Trophoblast cell (in vitro differentiated cells and primary cell): ENCODE measurements at regions not wholly inside any gene's neighbourhood (a gene's known extent, or its start where the extent isn't known, plus 50 kb on each side); places are given as distances from the start of the nearest gene placed in this dataset.

Source experiments
- DNase-seq, 2 donors: peaks; one replicate each; pipeline ENCODE4 v3.0.0-alpha.2; 2016
- H2AFZ ChIP-seq: 2 replicates; pipeline ENCODE4 v1.6.1; 2013; ENCODE audit warnings: low read length, moderate library complexity, mild to moderate bottlenecking; ENCODE audit not compliant: insufficient read depth, poor library complexity
- H2AK5ac ChIP-seq: 2 replicates; pipeline ENCODE4 v1.6.1; 2013; ENCODE audit warnings: mild to moderate bottlenecking, low read length
- H2BK120ac ChIP-seq: 2 replicates; pipeline ENCODE4 v1.6.1; 2013; ENCODE audit warnings: low read length, mild to moderate bottlenecking, moderate library complexity; ENCODE audit not compliant: insufficient read depth, poor library complexity
- H2BK12ac ChIP-seq: 2 replicates; pipeline ENCODE4 v1.6.1; 2013; ENCODE audit warnings: mild to moderate bottlenecking, low read length, moderate library complexity
- H2BK5ac ChIP-seq: 2 replicates; pipeline ENCODE4 v1.6.1; 2013; ENCODE audit warnings: low read length, low read depth, moderate library complexity, mild to moderate bottlenecking; ENCODE audit not compliant: poor library complexity
- H3K14ac ChIP-seq: 2 replicates; pipeline ENCODE4 v1.6.1; 2013; ENCODE audit warnings: mild to moderate bottlenecking, low read length
- H3K18ac ChIP-seq: 2 replicates; pipeline ENCODE4 v1.6.1; 2013; ENCODE audit warnings: mild to moderate bottlenecking, low read length
- H3K23ac ChIP-seq: 2 replicates; pipeline ENCODE4 v1.6.1; 2013; ENCODE audit warnings: low read length
- H3K27ac ChIP-seq: 2 replicates; pipeline ENCODE4 v1.5.1; 2013; ENCODE audit warnings: low read depth, mild to moderate bottlenecking, inconsistent platforms, low read length, moderate library complexity
- H3K27me3 ChIP-seq: 2 replicates; pipeline ENCODE4 v1.6.1; 2013; ENCODE audit warnings: inconsistent platforms, mild to moderate bottlenecking, low read length, moderate library complexity; ENCODE audit not compliant: insufficient read depth
- H3K36me3 ChIP-seq, 2 experiments: 1 replicate in 1 of 2; 2 replicates in 1 of 2; pipeline ENCODE4 v1.6.1; 2013; ENCODE audit warnings: low read length in 2 of 2, mild to moderate bottlenecking in 2 of 2, moderate library complexity in 1 of 2; ENCODE audit not compliant: insufficient read depth in 2 of 2, control insufficient read depth in 1 of 2
- H3K4ac ChIP-seq: 2 replicates; pipeline ENCODE4 v1.6.1; 2013; ENCODE audit warnings: low read depth, mild to moderate bottlenecking, low read length, moderate library complexity
- H3K4me1 ChIP-seq, 2 experiments: 1 replicate in 1 of 2; 2 replicates in 1 of 2; pipeline ENCODE4 v1.6.1; 2013; ENCODE audit warnings: low read length in 2 of 2, mild to moderate bottlenecking in 2 of 2, moderate library complexity in 1 of 2; ENCODE audit not compliant: insufficient read depth in 2 of 2, control insufficient read depth in 1 of 2
- H3K4me2 ChIP-seq: 2 replicates; pipeline ENCODE4 v1.6.1; 2013; ENCODE audit warnings: inconsistent platforms, mild to moderate bottlenecking, low read length, moderate library complexity
- H3K4me3 ChIP-seq: 2 replicates; pipeline ENCODE4 v1.5.1; 2013; ENCODE audit warnings: mild to moderate bottlenecking, low read depth, low read length, inconsistent platforms
- H3K79me1 ChIP-seq: one replicate; pipeline ENCODE4 v1.6.1; 2013; ENCODE audit warnings: low read length
- H3K79me2 ChIP-seq: 2 replicates; pipeline ENCODE4 v1.6.1; 2013; ENCODE audit warnings: low read length, mild to moderate bottlenecking; ENCODE audit not compliant: control insufficient read depth, insufficient read depth, poor library complexity
- H3K9ac ChIP-seq: 2 replicates; pipeline ENCODE4 v1.6.1; 2013; ENCODE audit warnings: mild to moderate bottlenecking, low read length
- H3K9me3 ChIP-seq: 2 replicates; pipeline ENCODE4 v1.6.1; 2013; ENCODE audit warnings: low read depth, mild to moderate bottlenecking, control low read depth, inconsistent platforms, low read length; ENCODE audit not compliant: insufficient read depth
- H4K12ac ChIP-seq: 2 replicates; pipeline ENCODE4 v1.6.1; 2013; ENCODE audit warnings: low read depth, mild to moderate bottlenecking, low read length, moderate library complexity
- H4K8ac ChIP-seq: 2 replicates; pipeline ENCODE4 v1.6.1; 2013; ENCODE audit warnings: low read depth, mild to moderate bottlenecking, low read length, moderate library complexity
- H4K91ac ChIP-seq: one replicate; pipeline ENCODE4 v1.6.1; 2013; ENCODE audit warnings: low read depth, mild to moderate bottlenecking, low read length, moderate library complexity
- WGBS: extraction: QIAGEN DNeasy Blood & Tissue Kit; methylation state at CpG from one replicate; pipeline ENCODE4 v1.1.7; 2013; ENCODE audit warnings: missing lambda C conversion rate; ENCODE audit not compliant: insufficient read length, insufficient coverage; ENCODE audit errors: extremely low coverage; 5-methylcytosine and 5-hydroxymethylcytosine counted together

GRCh38 chr5:158522776-158523175 is 576.9 kb downstream of the EBF1 start:
- no peaks in the 10 kb centered on the region for H3K79me1 ChIP-seq
- DNase-seq = no peak
- no peak overlapping the region for H2BK120ac ChIP-seq
- H3K4me1 ChIP-seq = no peaks in the 10 kb centered on the region
- no peaks in the 10 kb centered on the region for H3K9me3 ChIP-seq
- no peak overlapping the region for H4K8ac ChIP-seq
- no peak overlapping the region for H2BK5ac ChIP-seq
- H3K36me3 ChIP-seq = no peaks in the 10 kb centered on the region
- no peak overlapping the region for H3K18ac ChIP-seq
- no peak overlapping the region for H3K4ac ChIP-seq
- no peak overlapping the region for H3K14ac ChIP-seq
- no peak overlapping the region for H3K27ac ChIP-seq
- H3K4me3 ChIP-seq = no peak overlapping the region
- no peak overlapping the region for H4K12ac ChIP-seq
- H2AFZ ChIP-seq = no peak overlapping the region
- H3K9ac ChIP-seq = no peak overlapping the region
- no peaks in the 10 kb centered on the region for H3K27me3 ChIP-seq
- no peak overlapping the region for H3K23ac ChIP-seq
- no peak overlapping the region for H3K4me2 ChIP-seq
- no peaks in the 10 kb centered on the region for H3K79me2 ChIP-seq
- no peak overlapping the region for H2BK12ac ChIP-seq
- no peak overlapping the region for H2AK5ac ChIP-seq
- WGBS = no CpG with 5 or more reads among the region's 2 CpGs
- no peak overlapping the region for H4K91ac ChIP-seq

DNA sequence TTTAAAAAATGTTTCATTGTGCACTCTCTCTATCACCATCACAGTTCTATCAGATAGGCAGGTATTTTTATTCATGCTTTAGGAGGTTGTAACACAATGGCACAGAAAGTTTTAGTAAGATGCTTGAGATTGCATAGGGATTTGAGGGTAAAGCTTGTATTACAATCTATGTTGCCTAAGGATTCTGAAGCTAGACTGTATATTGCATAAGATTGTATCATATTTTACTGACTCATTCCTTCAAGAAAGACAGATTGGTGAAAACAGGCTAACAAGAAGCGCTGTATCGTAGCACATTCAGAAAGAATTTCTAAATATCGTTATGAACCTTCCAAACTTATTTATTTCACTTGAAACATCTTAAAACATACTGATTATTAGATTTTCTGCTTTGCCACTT is 577.7 kb downstream of the EBF1 start:
- Histone ChIP-seq H2BK120ac (no peak overlapping the region), H3K4me3 (no peak overlapping the region), H3K79me2 (no peaks in the 10 kb centered on the region), H4K12ac (no peak overlapping the region), H3K4me2 (no peak overlapping the region), H4K8ac (no peak overlapping the region), H3K9ac (no peak overlapping the region), H3K23ac (no peak overlapping the region), H3K9me3 (no peaks in the 10 kb centered on the region), H3K4me1 (no peaks in the 10 kb centered on the region), H3K4ac (no peak overlapping the region), H2BK12ac (no peak overlapping the region), H2AFZ (no peak overlapping the region), H3K79me1 (no peaks in the 10 kb centered on the region), H4K91ac (no peak overlapping the region), H3K18ac (no peak overlapping the region), H3K36me3 (no peaks in the 10 kb centered on the region), H2BK5ac (no peak overlapping the region), H3K27ac (no peak overlapping the region), H2AK5ac (no peak overlapping the region), H3K14ac (no peak overlapping the region), H3K27me3 (no peaks in the 10 kb centered on the region)
- WGBS = no CpG with 5 or more reads among the region's 3 CpGs
- DNase-seq = peak in 1 of 2 donors; percentile 2

DNA sequence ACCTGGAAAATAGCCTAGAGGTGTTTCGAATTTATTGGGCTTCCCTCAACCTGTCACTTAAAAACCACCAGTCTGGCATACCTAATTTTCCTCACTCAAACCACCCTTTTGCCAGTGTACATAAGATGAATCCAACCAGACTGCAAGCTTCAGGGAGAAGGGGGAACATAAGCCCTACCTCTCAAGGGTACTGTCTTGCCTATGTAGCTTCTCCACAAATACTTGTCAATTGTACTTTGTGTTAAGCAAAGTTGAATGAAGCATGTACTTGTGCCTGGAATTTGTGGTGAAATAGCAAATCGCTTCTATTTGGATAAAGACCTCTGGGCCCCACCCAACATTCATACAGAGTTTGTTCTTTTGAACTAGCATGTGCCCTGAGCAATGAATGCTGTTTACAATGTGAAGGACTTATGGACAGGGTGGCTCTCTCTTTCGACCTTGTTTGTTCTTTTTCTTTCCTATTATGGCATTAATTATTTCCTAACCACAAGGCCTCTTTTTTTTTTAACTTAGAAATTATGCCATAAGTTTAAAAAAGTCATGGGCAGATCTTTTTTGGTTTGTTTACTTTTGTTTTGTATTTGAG is 580.2 kb downstream of the EBF1 start:
- Histone ChIP-seq H4K8ac (no peak overlapping the region), H2BK5ac (no peak overlapping the region), H3K23ac (no peak overlapping the region), H2AFZ (no peak overlapping the region), H2AK5ac (no peak overlapping the region), H3K79me2 (no peaks in the 10 kb centered on the region), H3K4ac (no peak overlapping the region), H3K27me3 (no peaks in the 10 kb centered on the region), H3K9ac (no peak overlapping the region), H4K91ac (no peak overlapping the region), H3K36me3 (no peaks in the 10 kb centered on the region), H3K79me1 (no peaks in the 10 kb centered on the region), H2BK120ac (no peak overlapping the region), H2BK12ac (no peak overlapping the region), H3K4me2 (no peak overlapping the region), H3K4me1 (no peaks in the 10 kb centered on the region), H3K9me3 (no peaks in the 10 kb centered on the region), H3K14ac (no peak overlapping the region), H3K4me3 (no peak overlapping the region), H4K12ac (no peak overlapping the region), H3K27ac (no peak overlapping the region), H3K18ac (no peak overlapping the region)
- WGBS = no CpG with 5 or more reads among the region's 3 CpGs
- DNase-seq = no peak

- DNase-seq = no peak
- Histone ChIP-seq H3K18ac (no peak overlapping the region), H2AFZ (no peak overlapping the region), H3K9me3 (no peaks in the 10 kb centered on the region), H3K4me3 (no peak overlapping the region), H3K36me3 (no peaks in the 10 kb centered on the region), H2BK12ac (no peak overlapping the region), H3K79me2 (no peaks in the 10 kb centered on the region), H3K23ac (no peak overlapping the region), H4K12ac (no peak overlapping the region), H2BK120ac (no peak overlapping the region), H3K9ac (no peak overlapping the region), H4K91ac (no peak overlapping the region), H2BK5ac (no peak overlapping the region), H3K27me3 (no peaks in the 10 kb centered on the region), H3K14ac (no peak overlapping the region), H3K27ac (no peak overlapping the region), H3K4me2 (no peak overlapping the region), H3K4me1 (no peaks in the 10 kb centered on the region), H3K79me1 (no peaks in the 10 kb centered on the region), H4K8ac (no peak overlapping the region), H3K4ac (no peak overlapping the region), H2AK5ac (no peak overlapping the region)
- no CpG with 5 or more reads among the region's 2 CpGs for WGBS
Observed at GRCh38 chr5:158516521-158516920, 583.2 kb downstream of the EBF1 start.
